Nephron progenitor cell (in vitro differentiated cells): ENCODE measurements at regions not wholly inside any gene's neighbourhood (a gene's known extent, or its start where the extent isn't known, plus 50 kb on each side); places are given as distances from the start of the nearest gene placed in this dataset.

Source experiments
- DNase-seq: peaks from one replicate; pipeline ENCODE4 v3.0.0; 2021
- H3K27ac Mint-ChIP-seq: 2 replicates; pipeline ENCODE4 v1.8.0; 2021; ENCODE audit warnings: mild to moderate bottlenecking, moderate library complexity, mixed read lengths
- H3K27me3 Mint-ChIP-seq: 2 replicates; pipeline ENCODE4 v1.8.0; 2021; ENCODE audit warnings: mild to moderate bottlenecking, low read depth, mixed read lengths; ENCODE audit not compliant: poor library complexity
- H3K36me3 Mint-ChIP-seq: 2 replicates; pipeline ENCODE4 v1.8.0; 2021; ENCODE audit warnings: low read depth, mixed read lengths
- H3K4me1 Mint-ChIP-seq: 2 replicates; pipeline ENCODE4 v1.8.0; 2021; ENCODE audit warnings: mixed read lengths
- H3K4me3 Mint-ChIP-seq: 2 replicates; pipeline ENCODE4 v1.8.0; 2021; ENCODE audit warnings: mild to moderate bottlenecking, moderate library complexity, mixed read lengths
- H3K9me3 Mint-ChIP-seq: 2 replicates; pipeline ENCODE4 v1.8.0; 2021; ENCODE audit warnings: mild to moderate bottlenecking, moderate library complexity, mixed read lengths
- CTCF ChIP-seq: fragments of 200-600 bp; sonication (generic); IDR thresholded peaks from 2 replicates; pipeline ENCODE4 v1.5.0; 2021; ENCODE audit warnings: antibody characterized with exemption

DNA sequence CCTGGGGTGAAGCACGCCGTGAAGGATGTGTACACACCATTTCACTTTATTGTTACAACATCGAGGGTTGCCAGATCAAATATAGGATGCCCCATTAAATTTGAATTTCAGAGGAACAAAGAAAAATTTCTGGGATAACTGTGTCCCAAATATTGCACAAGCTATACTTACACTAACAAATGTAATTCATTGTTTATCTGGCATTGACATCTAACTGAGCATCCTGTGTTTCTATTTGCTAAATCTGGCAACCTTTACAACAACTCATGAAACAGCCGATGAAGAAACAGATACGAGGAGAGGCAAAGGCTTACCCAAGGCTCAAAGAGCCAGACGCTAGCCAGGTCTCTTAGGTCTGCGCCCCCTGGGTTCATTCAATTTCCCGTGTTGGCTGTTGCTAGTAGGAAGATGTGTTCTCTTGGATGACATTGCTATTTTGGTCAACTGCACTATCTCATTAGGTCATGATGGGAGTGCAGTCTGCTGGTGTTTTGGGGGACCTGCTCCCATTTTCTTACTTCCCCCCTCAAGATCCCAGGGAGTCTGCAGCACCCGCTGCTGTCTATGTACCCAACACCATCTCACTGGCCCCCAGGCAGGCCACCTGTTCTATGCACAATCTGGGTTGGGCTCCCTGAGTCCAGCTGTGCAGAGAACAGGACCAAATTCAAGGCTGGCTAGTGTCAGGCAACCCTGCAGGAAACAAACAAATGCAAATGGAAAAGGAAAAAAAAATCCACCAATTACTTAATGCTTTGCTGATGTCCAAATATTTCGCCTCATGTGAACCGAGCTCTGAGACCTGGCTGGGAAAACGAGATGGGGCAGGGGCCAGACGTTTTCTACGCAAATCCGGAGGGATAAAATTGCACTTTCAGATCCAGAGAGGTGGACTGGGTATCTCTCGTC, 560.9 kb downstream of the MIAT start:
- no peaks in the 10 kb centered on the region for H3K9me3 Mint-ChIP-seq
- no peak for DNase-seq
- H3K27ac Mint-ChIP-seq = no peak overlapping the region
- H3K4me3 Mint-ChIP-seq = no peak overlapping the region
- peaks cover 38% of the 10 kb centered on the region for H3K4me1 Mint-ChIP-seq
- no peak for TF ChIP-seq CTCF
- H3K27me3 Mint-ChIP-seq = peaks cover 45% of the 10 kb centered on the region
- no peaks in the 10 kb centered on the region for H3K36me3 Mint-ChIP-seq

DNA sequence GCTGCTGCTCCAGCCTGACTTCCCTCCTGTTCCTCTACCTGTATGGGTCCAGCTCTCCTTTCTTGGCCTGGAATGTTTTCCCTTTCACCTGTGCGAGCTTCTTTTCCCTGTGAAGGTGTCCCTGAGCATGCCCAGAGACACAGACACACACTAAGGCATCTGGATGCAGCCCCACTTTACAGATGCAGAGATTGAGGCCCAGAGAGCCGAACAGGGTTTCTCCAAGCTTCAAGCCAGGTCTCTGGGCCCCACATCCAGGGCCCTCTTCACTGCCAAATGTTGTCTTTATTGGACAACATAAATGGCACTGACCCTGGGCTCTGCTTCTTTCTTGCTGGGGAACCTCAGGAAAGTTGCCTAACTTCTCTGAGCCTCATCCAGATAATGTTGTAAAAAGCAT, 561.6 kb downstream of the MIAT start:
- Mint-ChIP-seq H3K27me3 (peaks cover 44% of the 10 kb centered on the region), H3K4me1 (peaks cover 30% of the 10 kb centered on the region), H3K36me3 (no peaks in the 10 kb centered on the region), H3K4me3 (no peak overlapping the region), H3K9me3 (no peaks in the 10 kb centered on the region), H3K27ac (no peak overlapping the region)
- DNase-seq = no peak
- no peak for TF ChIP-seq CTCF

GRCh38 chr22:27220339-27220738, 563.0 kb downstream of the MIAT start:
- H3K27me3 Mint-ChIP-seq = peaks cover 40% of the 10 kb centered on the region
- H3K27ac Mint-ChIP-seq = no peak overlapping the region
- H3K9me3 Mint-ChIP-seq = no peaks in the 10 kb centered on the region

DNA sequence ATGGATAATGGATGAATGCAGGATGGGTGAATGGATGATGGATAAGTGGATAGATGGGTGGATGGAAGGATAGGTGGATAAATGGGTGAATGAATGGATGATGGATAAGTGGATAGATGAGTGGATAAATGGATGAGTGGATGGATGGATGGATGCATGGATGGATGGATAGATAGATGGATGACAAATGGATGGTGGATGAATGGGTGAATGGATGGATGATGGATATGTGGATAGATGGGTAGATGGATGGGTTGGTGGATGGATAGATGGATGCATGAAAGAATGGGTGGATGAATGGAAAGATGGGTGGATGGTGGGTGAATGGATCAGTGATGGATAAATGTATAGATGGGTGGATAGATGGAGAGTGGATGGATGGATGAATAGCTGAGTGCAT, 564.8 kb downstream of the MIAT start:
- no peak overlapping the region for H3K27ac Mint-ChIP-seq
- DNase-seq = no peak
- no peak for TF ChIP-seq CTCF
- no peaks in the 10 kb centered on the region for H3K9me3 Mint-ChIP-seq
- no peaks in the 10 kb centered on the region for H3K36me3 Mint-ChIP-seq
- peaks cover 39% of the 10 kb centered on the region for H3K27me3 Mint-ChIP-seq
- no peak overlapping the region for H3K4me3 Mint-ChIP-seq
- peaks cover 2% of the 10 kb centered on the region for H3K4me1 Mint-ChIP-seq

More at GRCh38 chr22:27220339-27220738, 563.0 kb downstream of the MIAT start:
- no peaks in the 10 kb centered on the region for H3K36me3 Mint-ChIP-seq
- no peak for TF ChIP-seq CTCF
- H3K4me3 Mint-ChIP-seq = no peak overlapping the region
- no peak for DNase-seq
- H3K4me1 Mint-ChIP-seq = peaks cover 18% of the 10 kb centered on the region

GRCh38 chr22:27223317-27224177, 566.2 kb downstream of the MIAT start:
- peaks cover under 1% of the 10 kb centered on the region for H3K9me3 Mint-ChIP-seq
- peaks cover 32% of the 10 kb centered on the region for H3K27me3 Mint-ChIP-seq
- H3K36me3 Mint-ChIP-seq = no peaks in the 10 kb centered on the region
- no peak overlapping the region for H3K27ac Mint-ChIP-seq
- no peaks in the 10 kb centered on the region for H3K4me1 Mint-ChIP-seq
- H3K4me3 Mint-ChIP-seq = no peak overlapping the region
- no peak for DNase-seq
- TF ChIP-seq CTCF = no peak
